ENCODE measurements at regions not wholly inside any gene's neighbourhood (a gene's known extent, or its start where the extent isn't known, plus 50 kb on each side); places are given as distances from the start of the nearest gene placed in this dataset.

DNA sequence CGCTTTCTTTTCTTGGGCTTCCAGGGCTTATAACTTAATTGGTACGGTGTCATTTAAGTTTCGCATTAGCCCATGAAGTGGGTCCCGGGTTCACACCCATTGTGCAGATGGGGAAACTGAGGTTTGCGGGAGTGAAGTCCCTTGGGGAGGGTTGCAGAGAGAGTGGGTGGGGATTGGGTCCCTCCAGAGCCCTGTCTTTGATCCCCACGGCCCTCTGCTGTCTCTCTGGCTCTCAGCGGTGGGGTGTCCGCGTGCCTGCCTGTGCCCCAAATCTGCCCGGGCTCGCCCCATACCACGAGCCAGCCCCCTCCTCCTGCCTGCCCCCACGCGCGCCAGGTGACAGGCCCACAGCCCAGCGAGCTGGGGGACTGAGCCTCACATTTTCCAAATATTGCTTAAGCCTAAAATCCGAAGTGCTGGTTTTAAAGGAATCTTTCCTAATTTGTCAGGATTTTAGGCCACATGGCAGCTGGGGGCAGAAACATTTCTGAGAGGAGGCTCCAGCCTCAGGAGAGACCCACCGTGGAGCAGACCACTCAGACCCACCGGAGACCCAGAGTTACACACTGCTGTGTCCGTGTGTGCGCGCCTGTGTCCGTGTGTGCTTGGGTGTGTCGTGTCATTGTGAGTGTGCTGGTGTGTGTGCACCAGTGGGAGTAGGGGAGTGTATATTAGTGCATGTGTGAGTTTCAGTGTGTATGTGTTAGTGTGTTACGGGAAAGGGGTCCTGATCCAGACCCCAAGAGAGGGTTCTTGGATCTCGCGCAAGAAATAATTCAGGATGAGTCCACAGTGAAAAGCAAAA is 159.5 kb upstream of the IER5L start:
- DNase-seq = no peak

DNA sequence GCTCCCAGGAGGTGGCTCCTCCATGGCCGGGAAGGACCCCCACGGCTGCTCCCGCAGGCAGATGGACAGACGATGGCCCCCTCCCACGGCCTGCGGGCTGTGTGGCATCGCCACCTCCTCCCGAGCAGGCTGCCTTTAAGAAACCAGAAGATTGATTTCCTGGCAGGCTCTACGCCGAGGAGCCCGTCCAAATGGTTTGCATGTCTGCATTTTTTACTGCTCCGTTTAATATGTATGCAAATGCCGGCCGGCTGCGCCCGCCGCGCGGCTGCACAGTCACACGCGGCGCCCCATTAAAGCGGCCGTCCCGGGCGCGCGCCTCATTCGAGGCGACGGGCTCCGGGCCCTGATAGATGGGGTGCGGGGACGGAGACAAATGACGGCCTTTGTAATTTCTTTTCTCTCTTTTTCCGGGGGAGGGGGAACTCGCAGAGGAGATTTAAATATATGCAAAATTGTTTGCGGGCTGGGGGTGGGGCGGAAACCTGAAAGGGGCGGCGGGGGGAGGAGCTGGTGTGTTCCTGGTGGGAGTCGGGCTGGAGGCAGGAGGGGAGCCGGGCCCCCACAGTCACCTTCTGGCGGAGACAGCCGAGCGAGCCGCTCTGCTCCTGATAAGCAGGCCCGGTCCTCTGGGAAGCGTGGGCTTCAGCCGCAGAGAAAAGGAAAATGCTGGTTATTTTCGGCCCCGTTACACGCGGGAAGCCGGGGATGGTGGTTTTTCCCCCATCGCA is 158.7 kb upstream of the IER5L start:
- DNase-seq = no peak

DNA sequence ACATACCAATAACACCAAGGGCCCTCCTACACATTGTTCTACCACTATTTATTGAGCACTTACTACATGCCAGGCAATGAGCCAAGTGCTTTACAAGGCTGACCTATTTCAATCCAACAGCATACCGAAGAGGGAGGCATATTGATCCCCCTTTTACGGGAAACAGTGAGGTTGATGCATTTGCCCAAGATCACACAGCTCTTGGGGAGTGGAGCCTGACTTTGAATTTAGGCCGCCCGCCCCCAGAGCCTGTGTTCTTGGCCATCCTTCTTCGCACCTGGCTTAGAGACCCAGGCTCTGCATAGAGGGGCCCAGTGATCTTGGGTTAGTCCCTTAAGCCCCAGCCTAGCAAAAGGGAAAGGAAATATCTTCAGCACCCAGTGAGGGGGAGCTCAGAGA is 158.1 kb upstream of the IER5L start:
- DNase-seq = no peak

DNA sequence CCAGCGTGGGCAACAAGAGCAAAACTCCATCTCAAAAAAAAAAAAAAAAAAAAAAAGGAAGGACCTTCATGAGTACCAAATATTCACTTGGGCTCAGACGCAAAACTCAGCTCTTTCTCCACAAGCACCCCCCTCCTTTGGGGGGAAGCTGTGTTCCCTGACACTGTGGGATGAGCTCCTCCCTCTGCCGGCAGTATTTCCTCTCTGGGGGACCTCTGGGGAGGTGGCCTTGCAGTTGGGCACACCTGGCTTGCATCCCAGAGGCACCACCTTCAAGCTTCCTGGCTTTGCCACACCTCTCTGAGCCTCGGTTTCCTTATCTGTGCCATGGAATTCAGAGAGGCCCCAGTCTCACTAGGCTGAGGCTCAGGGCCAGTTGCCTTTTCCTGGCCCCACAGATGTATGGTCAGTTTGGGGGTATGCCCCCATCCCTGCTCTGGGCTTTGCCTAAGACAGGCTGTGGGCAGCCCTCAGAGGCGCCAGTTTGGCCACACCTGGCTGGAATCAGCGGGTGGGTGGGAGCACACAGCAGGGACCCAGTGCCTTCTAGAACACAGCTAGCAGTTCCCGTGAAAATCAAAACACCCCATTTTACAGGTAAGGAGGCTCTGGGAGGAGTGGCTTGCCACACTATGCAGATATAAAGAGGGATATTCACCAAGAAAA is 157.5 kb upstream of the IER5L start:
- no peak for DNase-seq

DNA sequence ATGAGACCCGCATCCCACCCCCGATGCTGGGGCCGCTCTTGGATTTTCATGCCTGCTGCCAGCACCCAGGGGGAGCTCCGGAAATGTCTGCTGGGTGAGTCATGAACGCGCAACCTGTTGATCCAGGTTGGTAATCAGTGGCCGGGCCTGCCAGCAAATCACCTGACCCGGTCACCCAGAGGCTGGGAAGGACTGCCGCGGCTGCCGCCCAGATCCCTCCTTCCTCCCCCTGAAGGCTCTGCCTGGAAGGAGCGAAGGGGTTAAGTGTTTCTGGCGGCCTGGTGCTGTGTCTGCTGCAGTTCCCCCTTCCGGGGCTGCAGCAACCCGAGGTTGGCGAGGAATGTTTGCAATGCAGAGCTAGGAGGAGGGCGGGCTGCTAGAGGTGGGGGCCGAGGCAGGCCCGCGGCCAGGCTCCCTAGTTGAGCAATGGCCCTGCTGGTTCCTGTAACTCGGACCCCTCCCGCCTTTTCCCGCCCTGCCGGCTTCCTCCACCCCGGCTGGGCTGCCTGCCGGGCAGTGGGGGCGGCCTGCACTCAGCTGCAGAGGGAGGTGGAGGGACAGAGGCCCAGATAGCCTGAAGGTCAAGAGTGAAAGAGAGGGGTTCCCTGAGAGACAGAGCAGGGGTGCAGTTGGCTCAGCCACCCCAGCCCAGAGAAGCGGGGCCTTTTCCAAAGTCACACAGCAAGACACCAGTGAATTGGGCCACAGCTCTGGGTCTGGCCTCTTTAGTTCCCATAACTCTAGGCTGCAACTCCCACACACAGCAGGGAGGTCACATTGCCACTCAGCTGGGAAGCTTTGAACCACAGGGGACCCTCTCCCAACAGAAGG is 156.3 kb upstream of the IER5L start:
- DNase-seq = peak; percentile 66

DNA sequence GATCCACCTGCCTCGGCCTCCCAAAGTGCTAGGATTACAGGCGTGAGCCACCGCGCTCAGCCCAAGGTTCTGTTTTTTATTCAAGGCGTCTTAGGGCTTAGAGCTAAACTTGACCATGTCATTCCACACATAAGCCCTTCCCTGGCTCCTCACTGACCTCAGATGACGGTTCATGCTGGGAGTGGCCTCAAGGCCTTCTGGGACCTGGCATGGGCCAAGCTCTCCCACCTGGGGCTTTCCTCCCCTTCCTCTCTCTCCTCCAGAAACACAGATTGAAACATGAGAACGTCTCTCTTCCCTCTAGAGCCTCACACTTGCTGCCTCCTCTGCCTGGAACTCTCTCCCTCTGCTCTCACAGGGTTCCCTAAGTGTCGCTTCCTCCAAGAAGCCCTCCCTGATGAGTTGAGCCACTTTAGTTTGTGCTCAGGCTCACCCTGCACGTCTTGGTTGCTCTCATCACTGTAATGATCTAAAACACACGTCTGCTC is 155.6 kb upstream of the IER5L start:
- no peak for DNase-seq

DNA sequence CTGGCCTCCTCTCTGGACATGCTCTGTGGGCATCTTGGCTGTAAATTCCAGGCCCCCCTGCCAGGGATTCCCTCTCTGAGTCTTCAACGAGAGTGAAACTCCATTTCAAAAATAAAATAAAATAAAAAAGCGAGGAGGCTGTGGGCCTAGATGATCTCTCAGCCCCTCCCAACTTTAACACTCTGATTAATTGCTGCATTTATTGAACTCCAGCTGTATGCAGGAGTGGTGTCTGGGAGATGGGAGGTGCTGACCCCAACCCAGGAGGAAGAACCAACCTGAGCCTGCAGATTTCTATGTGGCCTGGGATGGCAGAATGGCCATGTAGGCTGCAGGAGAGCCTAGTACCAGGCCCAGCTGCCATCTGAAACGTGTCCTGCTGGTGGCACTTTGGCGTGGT is 154.5 kb upstream of the IER5L start:
- DNase-seq = no peak

DNA sequence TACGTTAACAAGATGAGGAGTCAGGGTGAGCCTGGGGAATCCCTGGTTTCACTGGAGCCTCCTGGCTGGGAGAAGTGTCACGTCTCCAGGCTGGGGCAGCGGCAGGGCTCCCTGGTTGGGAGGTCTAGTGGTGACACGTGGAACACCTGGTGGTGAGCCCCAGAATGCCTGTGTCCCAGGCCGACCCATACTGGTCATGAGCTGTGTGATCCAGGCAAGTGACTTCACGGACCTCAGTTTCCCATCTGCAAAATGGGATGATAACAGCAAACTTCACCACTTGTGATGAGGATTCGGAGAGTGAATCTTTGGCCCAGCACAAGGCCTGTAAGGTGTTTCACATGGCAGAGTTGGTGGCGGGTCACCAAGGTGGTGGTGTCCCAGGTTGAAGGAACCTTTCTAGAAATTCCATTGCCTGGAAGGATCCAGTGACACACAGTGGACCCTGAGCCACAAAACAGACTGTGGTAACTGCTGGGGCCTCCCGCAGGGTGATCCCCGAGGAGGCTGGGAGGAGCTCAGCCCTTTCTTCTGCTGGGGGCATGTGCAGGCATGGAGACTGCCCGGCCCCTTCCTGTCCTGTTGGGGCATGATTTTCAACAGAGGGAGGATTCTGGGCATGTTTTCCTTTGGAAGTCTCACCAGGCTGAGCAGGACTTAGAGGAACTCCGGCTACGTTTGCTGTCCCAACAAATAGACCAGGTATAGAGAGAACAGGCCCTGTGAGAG is 153.9 kb upstream of the IER5L start:
- no peak for DNase-seq

DNA sequence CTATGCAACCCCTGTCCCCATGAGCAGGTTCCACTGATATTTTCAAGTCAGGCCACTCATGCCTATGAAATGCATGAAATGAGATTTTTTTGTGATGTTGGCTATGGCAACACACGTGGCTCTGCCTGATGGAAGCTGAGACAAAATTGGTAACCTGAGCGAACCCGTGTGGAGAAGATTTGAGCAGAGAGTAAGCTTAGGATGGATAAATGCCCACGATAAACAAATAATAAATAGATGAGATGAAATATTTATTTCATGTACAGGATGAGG is 153.4 kb upstream of the IER5L start:
- no peak for DNase-seq

DNA sequence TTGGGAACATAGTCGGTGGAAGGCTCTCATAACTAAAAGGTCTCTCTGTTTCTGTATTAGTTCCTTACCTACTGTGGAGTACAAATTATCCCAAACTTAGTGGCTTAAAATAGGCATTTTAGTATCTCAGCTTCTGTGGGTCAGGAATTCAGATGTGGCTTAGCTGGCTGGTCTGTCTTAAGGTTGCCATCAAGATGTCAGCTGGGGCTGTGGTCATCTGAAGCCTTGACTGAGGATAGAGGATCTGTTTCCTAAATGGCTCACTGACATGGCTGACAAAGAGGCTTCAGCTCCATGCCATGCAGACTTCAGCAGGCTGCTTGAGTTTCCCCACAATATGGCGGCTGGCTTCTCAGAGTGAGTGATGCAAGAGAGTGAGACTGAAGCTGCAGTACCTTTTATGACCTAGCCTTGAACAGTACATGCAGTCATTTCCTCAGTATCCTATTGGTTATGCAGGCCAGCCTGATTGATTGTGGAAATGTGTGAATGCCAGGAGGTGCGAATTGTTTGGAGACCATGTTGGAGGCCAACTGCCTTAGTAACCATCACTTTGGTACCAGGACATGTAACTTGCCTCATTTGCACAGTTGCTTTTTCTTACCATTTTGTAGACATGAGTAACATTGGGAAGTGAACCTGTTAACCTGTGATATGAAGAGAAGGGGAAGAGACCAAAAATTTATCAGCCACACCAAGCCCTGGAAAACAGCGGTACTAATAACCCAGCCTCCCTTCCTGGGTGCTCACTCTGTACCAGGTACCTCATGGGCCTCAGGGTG is 152.8 kb upstream of the IER5L start:
- no peak for DNase-seq

DNA sequence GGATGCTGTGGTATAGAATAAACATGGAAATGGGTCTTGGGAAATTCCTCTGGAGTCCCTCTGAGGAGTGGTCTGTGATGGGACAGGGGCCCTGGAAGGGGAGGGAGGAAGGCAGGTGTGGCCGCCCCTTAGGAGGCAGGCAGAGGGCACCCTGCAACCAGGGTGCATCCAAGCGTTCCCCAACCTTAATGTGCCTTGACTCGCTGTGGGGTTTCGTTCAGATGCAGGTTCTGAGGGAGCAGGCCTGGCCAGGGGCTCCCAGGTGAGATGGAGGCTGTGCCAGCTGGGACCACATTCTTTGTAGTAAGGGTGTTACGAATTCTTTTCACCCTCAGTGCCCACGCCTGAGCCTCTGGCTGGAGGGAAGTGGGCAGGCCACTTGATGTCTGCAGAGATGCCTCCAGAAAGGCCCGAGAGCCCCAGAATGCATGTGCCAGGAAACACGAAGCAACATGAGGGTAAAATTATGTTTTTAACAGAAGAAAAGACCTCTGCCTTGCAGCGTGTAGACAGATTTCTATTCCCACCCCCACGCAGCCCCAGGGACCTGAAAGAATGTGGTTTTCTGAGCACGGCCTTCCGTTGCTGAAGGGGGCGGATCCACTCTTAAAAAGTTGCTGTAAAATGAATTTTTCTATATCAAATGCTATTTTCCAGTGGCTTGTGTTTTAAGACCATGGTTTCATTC is 150.4 kb upstream of the IER5L start:
- no peak for DNase-seq

DNA sequence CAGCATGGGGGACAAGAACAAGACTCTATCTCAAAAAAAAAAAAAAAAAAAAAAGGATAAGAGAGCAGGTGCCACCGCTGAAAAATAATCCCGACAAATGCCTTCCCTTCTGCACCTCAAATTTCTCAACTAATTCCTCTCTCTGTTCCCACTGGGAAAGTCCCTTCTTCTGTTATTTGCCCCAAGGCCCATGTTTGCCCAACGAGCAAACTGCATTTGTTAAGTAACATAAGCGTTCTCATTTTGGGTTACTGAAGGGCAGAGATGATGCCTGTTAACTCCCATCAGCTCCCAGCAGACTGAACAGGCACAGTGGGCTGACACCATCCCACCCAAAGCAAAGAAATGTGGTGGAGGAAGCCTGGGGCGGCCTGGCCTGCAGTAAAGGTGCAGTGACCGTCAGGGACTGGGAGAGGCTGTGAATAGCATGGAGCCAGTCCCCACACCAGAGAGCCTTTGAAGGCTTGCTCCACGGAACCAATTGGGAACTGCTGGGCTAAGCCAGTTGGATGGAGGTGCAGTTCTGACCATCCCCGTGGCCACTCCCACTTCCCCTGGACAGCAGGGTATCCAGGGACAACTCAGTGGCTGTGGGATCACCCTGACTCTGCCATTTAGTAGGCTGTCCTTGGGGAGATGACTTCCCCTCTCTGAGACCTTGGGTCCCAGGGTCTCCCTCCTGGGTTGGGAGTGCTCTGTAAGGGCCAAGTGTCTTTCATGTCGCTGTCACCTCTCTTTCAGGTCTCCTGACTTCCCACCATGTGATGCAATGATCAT is 149.7 kb upstream of the IER5L start:
- DNase-seq = no peak

DNA sequence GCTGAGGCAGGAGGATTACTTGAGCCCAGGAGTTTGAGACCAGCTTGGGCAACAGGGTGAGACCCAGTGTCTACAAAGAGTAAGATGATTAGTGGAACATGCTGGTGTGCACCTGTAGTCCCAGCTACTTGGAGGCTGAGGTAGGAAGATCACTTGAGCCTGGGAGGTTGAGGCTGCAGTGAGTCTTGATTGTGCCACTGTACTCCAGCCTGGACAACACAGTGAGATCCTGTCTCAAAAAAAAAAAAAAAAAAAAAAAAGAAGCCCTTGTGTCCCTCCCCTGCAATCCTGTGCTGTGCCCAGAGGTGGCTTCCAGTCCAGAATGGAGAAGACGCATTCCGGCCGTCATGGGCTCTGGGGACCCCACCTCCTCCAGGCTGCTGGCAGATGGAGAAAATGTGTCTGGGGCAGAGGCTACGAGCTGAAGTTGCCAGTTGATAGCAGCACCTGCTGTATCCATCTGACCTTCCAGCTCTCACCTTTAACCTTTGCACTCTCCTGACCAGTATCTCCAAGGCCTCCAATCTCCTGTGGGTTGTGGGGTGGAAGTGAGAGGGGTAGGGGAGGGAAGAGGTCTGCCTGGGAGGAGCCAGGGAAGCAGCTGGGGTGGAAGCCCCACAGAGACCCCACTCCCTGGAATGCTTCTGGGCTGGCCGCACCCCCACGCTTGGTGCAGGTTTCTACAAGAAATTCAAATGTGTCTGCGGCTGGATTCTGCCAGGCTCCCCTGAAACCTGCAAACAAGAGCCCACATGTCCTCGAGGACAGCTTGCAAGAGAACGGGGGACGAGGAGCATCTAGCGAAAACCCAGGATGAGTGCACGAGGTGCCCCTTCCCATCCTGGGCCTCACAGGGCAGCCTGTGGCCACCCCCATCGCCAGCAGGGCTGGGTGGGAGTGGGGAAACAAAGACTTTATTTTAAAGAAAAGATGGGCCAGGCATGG is 148.3 kb upstream of the IER5L start:
- no peak for DNase-seq

DNA sequence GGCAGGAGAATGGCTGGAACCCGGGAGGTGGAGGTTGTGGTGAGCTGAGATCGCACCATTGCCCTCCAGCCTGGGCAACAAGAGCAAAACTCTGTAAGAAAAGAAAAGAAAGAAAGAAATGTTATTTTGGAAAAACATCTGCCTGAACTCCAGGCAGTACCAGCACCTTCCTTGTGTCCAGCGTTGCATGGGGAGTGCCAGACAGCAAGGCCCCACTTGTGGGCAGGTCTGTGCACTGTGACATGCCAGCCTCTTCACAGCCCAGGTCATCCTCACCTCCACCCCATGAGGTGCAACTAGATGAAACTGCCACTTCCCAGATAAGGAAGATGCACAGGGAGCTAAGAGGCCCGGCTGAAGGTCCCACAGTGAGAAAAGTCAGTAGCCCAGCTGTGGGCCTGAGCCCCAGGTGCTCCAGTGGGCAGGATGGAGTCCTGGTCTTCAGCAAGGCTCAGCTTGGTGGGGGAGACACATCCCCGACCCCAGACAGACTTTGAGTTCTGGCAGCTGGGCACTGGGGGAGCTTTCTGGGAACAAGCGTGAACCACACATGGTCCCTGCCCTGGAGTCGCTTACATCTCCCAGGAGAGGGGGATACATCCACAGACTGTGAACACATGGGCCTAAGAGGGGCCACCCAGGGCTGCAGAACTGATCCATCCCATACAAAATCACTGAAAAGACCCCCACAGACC is 146.9 kb upstream of the IER5L start:
- DNase-seq = no peak

DNA sequence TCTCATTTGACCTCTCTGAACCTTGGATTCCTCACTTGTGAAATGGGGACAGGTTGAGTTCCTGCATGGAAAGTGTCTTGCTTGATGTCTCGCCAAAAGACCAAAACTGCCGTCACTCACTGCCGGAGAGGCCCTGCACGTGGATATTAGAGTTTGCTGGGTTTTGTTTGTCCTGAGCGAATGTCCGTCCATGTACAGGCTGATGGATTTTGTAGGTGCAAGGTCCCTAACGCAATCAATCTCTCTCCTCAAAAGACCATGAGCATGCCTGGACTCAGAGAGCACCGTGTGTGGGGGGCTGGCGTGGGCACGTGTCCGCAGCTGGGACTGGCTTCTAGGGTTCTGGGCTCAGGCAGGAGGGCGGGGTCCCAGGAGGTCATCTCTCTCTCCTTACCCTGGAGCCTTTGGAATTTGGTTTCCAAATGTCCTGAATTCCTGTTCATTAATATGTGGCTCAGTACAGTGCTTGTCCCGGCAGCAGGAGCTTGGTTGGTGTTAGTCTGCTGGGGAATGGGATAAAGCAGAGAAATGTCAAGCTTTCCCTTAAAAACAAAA is 146.0 kb upstream of the IER5L start:
- DNase-seq = no peak

DNA sequence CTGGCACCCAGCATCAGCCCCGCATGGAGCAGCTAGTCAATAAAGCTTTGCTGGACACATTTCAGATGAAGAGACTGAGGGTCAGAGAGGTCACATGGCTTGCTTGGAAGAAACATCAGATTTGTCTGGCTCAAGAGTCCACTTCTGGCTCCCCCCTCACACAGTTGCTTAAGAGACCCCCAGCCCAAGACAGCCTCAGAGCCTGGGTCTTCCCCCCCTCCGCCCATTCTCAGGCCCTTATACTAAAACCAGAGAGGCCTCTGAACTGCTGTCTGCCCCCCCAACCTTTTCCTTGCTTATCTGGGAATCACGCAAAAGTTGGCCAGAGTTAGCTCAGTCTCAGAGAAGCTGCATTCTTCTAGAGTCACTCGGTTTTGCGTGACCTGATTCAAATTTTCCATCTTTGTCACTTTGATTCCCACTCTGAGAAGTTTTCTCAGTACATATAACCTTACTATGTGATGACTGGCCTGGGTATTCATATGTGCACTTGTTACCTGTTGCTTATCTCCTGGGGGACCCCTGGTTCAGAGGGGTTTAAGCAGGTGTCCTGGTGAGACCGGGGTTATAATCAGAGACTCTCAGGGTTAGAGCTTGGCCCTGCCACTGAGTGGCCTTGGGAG is 145.4 kb upstream of the IER5L start:
- DNase-seq = no peak

DNA sequence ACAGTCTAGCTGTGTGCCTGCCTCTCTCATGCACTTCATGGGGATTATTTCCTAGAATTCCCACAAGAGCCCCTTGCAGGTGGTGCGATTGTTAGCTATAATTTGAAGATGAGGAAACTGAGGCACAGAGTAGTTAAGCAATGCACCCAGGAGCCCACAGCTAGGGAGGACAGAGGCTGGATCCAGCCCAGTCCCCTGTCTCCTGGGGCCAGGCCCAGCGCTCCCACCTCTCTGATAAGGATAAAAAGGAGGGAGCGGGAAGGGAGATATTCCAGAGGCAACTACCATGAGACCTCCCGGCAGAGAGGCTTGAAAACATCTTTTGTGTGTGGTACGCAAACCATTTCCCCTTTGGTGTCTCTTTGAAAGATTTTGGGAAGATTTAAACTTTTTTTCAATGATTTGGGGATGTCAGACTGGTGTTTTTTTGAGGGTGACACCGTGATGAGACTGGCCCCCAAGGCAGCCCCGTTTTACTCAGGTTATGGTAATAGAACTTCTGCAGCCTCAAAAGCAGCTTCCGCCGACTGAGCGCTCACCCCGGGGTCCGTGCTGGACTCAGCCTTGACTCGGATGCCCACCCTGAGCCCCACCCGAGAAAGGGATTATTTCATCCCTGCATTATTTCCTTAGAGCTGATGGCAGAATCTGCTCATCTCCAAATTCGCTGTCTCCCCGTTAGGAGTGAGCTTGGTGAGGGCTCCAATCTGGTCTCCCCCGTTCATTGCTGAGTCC is 144.7 kb upstream of the IER5L start:
- DNase-seq = no peak

Measured in midbrain (tissue), 1 donor.